ENCODE measurements at regions not wholly inside any gene's neighbourhood (a gene's known extent, or its start where the extent isn't known, plus 50 kb on each side); places are given as distances from the start of the nearest gene placed in this dataset.

- no TSS peak for BruUV-seq (replicated peaks)
- no peak overlapping the region for H3K4me3 Mint-ChIP-seq (ENCODE audit: low read depth, unreplicated experiment)
- no peaks in the 10 kb centered on the region for H3K4me1 Mint-ChIP-seq (ENCODE audit: low read depth, unreplicated experiment)
- peaks cover 58% of the 10 kb centered on the region for H3K27me3 Mint-ChIP-seq (ENCODE audit: unreplicated experiment)
- no peak for TF ChIP-seq CTCF (IDR thresholded peaks at IDR 0.05; ENCODE audit: unreplicated experiment)
- no peaks in the 10 kb centered on the region for H3K36me3 Mint-ChIP-seq (ENCODE audit: insufficient read depth, unreplicated experiment)
- intact Hi-C loops (cut with micrococcal nuclease; ENCODE audit: unreplicated experiment) = no loop called here
- H3K27ac Mint-ChIP-seq (ENCODE audit: unreplicated experiment) = no peak overlapping the region
- CTCF ChIA-PET = no interaction called here
- peaks cover 2% of the 10 kb centered on the region for H3K9me3 Mint-ChIP-seq (ENCODE audit: low read depth, unreplicated experiment)
- no peak for DNase-seq
These were observed 593.5 kb downstream of the BCOR start for GRCh38 chrX:39504227-39504626.

GRCh38 chrX:39504850-39505259 is 592.9 kb downstream of the BCOR start:
- Mint-ChIP-seq H3K4me3 (ENCODE audit: low read depth, unreplicated experiment) (no peak overlapping the region), H3K27me3 (ENCODE audit: unreplicated experiment) (peaks cover 56% of the 10 kb centered on the region), H3K9me3 (ENCODE audit: low read depth, unreplicated experiment) (peaks cover 3% of the 10 kb centered on the region), H3K4me1 (ENCODE audit: low read depth, unreplicated experiment) (no peaks in the 10 kb centered on the region), H3K36me3 (ENCODE audit: insufficient read depth, unreplicated experiment) (no peaks in the 10 kb centered on the region), H3K27ac (ENCODE audit: unreplicated experiment) (no peak overlapping the region)
- CTCF ChIA-PET = no interaction called here
- no peak for TF ChIP-seq CTCF (IDR thresholded peaks at IDR 0.05; ENCODE audit: unreplicated experiment)
- BruUV-seq (replicated peaks) = no TSS peak
- intact Hi-C loops (cut with micrococcal nuclease; ENCODE audit: unreplicated experiment) = no loop called here
- DNase-seq = no peak

DNA sequence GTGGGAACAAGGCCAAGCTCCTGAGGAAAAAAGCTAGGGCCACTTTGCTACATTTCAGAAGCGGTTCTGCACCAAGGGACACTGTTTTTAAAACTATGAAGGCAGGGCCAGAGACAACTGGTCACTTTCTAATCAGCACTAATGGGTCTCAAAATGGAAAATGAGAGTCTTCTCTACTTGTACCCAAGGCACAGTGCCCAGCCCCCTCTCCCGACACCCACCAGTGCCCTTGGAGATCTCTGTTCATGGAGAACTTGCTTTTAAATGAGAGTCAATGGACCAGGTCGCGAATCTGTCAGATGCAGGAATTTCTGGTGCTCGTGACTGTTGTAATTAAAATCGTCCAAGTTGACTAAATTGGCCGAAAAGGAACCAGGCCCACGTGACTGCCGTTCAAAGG is 591.6 kb downstream of the BCOR start:
- Mint-ChIP-seq H3K9me3 (ENCODE audit: low read depth, unreplicated experiment) (peaks cover 3% of the 10 kb centered on the region), H3K4me3 (ENCODE audit: low read depth, unreplicated experiment) (no peak overlapping the region), H3K36me3 (ENCODE audit: insufficient read depth, unreplicated experiment) (no peaks in the 10 kb centered on the region), H3K27ac (ENCODE audit: unreplicated experiment) (no peak overlapping the region), H3K4me1 (ENCODE audit: low read depth, unreplicated experiment) (no peaks in the 10 kb centered on the region), H3K27me3 (ENCODE audit: unreplicated experiment) (peaks cover 43% of the 10 kb centered on the region)
- intact Hi-C loops (cut with micrococcal nuclease; ENCODE audit: unreplicated experiment) = no loop called here
- CTCF ChIA-PET = no interaction called here
- no peak for TF ChIP-seq CTCF (IDR thresholded peaks at IDR 0.05; ENCODE audit: unreplicated experiment)
- no peak for DNase-seq
- no TSS peak for BruUV-seq (replicated peaks)

DNA sequence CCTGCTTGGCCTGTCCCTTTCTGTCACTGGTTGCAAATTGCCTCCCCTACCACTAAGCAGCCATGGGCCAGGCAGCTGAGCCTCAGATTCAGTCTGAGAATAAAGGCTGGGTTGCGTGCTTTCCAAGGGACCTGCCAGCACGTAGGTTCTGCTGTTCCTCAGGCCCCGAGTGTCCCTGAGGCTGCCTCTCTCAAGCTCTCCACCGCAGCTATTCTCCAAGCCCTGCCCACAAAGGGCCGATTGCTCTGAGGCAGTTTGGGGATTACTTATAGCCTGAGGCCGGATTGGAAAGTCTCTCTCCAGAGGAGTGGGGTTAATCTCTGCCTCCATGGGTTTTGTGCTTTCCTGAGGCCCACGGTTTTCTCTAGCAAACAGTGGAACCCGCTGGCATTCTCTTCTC is 590.7 kb downstream of the BCOR start:
- no peak overlapping the region for H3K4me3 Mint-ChIP-seq (ENCODE audit: low read depth, unreplicated experiment)
- intact Hi-C loops (cut with micrococcal nuclease; ENCODE audit: unreplicated experiment) = no loop called here
- no peaks in the 10 kb centered on the region for H3K4me1 Mint-ChIP-seq (ENCODE audit: low read depth, unreplicated experiment)
- BruUV-seq (replicated peaks) = no TSS peak
- no peak for DNase-seq
- TF ChIP-seq CTCF (IDR thresholded peaks at IDR 0.05; ENCODE audit: unreplicated experiment) = no peak
- peaks cover 3% of the 10 kb centered on the region for H3K9me3 Mint-ChIP-seq (ENCODE audit: low read depth, unreplicated experiment)
- H3K27me3 Mint-ChIP-seq (ENCODE audit: unreplicated experiment) = peaks cover 34% of the 10 kb centered on the region
- H3K27ac Mint-ChIP-seq (ENCODE audit: unreplicated experiment) = no peak overlapping the region
- no peaks in the 10 kb centered on the region for H3K36me3 Mint-ChIP-seq (ENCODE audit: insufficient read depth, unreplicated experiment)
- CTCF ChIA-PET = no interaction called here

Measured in Calu3 (cell line).